ENCODE measurements at regions not wholly inside any gene's neighbourhood (a gene's known extent, or its start where the extent isn't known, plus 50 kb on each side); places are given as distances from the start of the nearest gene placed in this dataset.
"Not testable (repeated sequence)": the region's sequence is repeated elsewhere in the genome, so short reads cannot be mapped to it uniquely, and the experiment has no call there.

DNA sequence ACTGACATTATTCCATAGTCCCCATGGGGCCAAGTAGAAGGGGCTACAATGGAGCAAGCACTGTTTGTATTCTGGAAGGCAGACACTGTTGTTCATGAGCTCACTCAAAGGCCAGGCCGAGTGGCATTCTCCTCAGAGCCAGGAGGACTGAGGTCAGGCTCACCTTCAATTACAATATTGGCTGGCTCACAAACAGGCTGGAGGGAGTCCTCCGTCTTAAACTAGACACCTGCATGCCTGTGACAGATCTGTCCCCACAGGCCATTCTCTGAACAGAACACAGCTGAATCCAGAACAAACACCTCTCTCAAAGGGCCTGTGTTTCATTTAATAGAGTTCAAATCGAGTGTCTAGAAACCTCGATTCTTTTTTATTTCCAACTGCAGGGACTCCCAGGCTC is 347.4 kb upstream of the PPP2R3A start:
- no peak overlapping the region for H3K4me3 ChIP-seq (ENCODE audit: low read depth, low read length)
- DNase-seq (ENCODE audit: low read depth), result no peak

- no peak overlapping the region for H3K4me3 ChIP-seq (ENCODE audit: low read depth, low read length)
- DNase-seq (ENCODE audit: low read depth), result no peak
Observed at GRCh38 chr3:135621184-135621920, 344.2 kb upstream of the PPP2R3A start.

GRCh38 chr3:135622215-135622614 is 343.3 kb upstream of the PPP2R3A start:
- no peak overlapping the region for H3K4me3 ChIP-seq (ENCODE audit: low read depth, low read length)
- no peak for DNase-seq (ENCODE audit: low read depth)

GRCh38 chr3:135622656-135623055 is 342.9 kb upstream of the PPP2R3A start:
- DNase-seq (ENCODE audit: low read depth), result no peak
- H3K4me3 ChIP-seq (ENCODE audit: low read depth, low read length), result no peak overlapping the region

DNA sequence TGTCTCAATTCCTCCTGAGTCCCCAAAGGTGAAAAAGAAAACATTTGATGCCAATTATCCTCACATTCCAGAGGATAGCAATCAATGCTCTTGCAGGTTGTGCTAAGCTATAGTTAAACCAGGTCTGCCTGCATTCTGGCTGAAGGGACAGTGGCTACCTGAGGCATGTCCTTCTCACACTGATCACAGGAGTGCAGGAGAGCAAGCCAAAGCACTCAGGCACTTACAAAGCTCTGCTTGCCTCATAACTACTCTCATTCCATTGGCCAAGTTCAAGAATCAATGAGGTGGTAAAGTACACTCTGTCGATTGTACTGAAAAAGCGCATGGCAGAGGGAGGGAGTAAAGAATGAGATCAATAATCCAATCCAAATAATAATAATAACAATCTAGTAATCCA is 342.0 kb upstream of the PPP2R3A start:
- H3K4me3 ChIP-seq (ENCODE audit: low read depth, low read length), result no peak overlapping the region
- no peak for DNase-seq (ENCODE audit: low read depth)

- no peak overlapping the region for H3K4me3 ChIP-seq (ENCODE audit: low read depth, low read length)
- no peak for DNase-seq (ENCODE audit: low read depth)
Observed at GRCh38 chr3:135627057-135627456, 338.5 kb upstream of the PPP2R3A start.

- DNase-seq (ENCODE audit: low read depth), result no peak
- no peak overlapping the region for H3K4me3 ChIP-seq (ENCODE audit: low read depth, low read length)
Observed at GRCh38 chr3:135629701-135630408, 335.7 kb upstream of the PPP2R3A start.

DNA sequence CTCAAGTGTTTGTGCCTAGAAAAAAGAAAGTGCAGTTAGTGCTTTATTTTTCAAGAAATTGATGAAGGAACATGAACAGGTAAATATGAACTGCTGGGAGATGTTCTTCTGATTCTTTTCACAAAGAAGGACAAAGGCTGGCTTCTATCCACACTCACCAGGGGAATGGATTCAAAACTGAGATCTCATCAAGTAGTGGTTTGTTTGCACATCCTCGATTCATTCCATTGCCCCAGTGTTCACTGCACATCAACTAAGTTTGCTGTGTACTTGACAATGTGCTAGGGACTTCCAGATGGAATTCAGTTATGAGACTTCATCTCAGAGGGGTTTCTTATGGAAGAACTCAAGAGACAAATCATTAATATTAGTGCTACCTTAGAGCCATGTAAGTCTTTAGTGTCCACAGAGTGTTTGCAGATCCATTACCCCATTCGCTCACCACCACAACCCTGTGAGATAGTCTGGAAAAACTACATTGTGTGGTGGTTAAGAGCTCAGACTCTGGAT is 332.9 kb upstream of the PPP2R3A start:
- H3K4me3 ChIP-seq (ENCODE audit: low read depth, low read length), result no peak overlapping the region
- no peak for DNase-seq (ENCODE audit: low read depth)

GRCh38 chr3:135633078-135633477 is 332.4 kb upstream of the PPP2R3A start:
- H3K4me3 ChIP-seq (ENCODE audit: low read depth, low read length), result no peak overlapping the region
- no peak for DNase-seq (ENCODE audit: low read depth)

DNA sequence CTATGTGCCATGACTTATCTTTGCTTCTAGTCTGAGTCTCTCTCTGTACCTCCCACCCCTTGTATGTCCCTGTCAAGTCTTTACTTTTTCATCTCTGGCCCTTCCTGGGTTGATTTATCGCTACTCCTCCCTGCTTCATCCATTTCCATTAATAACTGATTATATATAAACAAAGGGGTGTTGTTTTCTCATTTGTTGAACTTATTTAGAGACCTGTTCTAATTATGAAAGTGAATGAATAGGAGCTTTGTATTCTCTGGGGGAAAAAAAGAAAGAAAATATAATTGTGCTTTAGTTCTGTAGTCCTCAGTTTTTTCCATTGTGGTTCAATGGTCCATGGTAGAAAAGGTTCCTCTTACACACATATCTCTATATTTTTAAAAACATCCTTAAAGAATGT is 328.9 kb upstream of the PPP2R3A start:
- no peak for DNase-seq (ENCODE audit: low read depth)

GRCh38 chr3:135637013-135637412 is 328.5 kb upstream of the PPP2R3A start:
- no peak overlapping the region for H3K4me3 ChIP-seq (ENCODE audit: low read depth, low read length)

More for the DNA sequence above, 328.9 kb upstream of the PPP2R3A start:
- H3K4me3 ChIP-seq (ENCODE audit: low read depth, low read length), result no peak overlapping the region

DNA sequence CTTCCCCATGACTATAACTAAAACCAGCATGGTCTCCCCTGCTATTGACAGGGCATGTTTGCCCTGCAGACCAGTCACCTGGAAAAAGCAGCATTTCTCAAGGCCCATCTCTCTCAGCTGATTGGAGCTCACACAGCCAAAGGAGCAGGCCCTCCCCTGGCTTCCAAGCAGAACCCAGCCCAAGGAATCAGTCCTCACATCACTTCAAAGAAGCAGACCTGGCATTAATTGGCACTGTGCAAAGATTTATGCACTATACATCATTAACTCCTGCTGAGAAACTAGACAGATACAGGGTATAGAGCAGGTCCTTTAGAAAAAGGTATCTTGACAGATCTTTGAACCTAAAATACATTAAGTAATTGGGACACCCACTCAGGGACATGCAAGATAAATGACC is 323.8 kb upstream of the PPP2R3A start:
- DNase-seq (ENCODE audit: low read depth), result no peak
- H3K4me3 ChIP-seq (ENCODE audit: low read depth, low read length), result no peak overlapping the region

More at GRCh38 chr3:135637013-135637412, 328.5 kb upstream of the PPP2R3A start:
- no peak for DNase-seq (ENCODE audit: low read depth)

DNA sequence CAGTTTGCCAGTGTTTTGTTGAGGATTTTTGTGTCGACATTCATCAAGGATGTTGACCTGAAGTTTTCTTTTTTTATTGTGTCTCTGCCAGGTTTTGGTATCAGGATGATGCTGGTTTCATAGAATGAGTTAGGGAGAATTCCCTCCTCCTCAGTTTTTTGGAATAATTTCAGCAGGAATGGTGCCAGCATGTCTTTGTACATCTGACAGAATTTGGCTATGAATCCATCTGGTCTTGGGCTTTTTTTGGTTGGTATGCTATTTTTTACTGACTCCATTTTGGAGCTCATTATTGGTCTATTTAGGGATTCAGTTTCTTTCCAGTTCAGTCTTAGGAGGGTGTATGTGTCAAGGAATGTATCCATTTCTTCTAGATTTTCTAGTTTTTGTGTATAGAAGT is 320.0 kb upstream of the PPP2R3A start:
- DNase-seq (ENCODE audit: low read depth), result no peak
- H3K4me3 ChIP-seq (ENCODE audit: low read depth, low read length), result no peak overlapping the region

DNA sequence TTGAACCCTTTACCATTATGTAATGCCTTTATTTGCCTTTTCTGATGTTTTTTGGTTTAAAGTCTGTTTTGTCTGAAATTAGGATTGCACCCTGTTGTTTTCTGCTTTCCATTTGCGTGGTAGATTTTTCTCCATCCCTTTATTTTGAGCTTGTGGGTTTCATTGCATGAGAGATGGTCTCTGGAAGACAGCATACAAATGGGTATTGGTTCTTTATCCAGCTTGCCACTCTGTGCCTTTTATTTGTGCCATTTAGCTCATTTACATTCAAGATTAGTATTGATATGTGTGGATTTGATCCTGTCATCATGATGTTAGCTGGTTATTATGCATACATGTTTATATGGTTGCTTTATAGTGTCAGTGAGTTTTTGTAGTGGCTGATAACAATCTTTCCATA is 318.7 kb upstream of the PPP2R3A start:
- no peak for DNase-seq (ENCODE audit: low read depth)

DNA sequence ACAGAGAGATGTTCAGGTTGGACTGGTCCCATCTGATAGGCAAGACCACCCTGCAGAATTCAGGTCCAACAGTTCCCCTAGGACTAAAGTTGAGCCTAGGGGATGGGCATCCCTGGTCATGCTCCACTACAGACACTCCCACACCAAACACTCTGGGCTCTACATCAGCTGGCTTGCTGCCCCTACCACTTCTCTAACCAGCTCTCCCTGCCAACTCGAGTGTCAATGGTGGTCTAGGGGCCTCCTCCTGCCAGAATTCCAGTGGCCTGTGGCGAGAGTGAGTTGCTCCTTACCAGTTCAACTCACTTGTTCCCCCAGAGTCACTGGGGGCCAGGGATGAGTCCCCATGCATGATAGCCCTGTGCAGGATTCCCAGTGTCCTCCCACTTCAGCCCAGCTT is 316.2 kb upstream of the PPP2R3A start:
- no peak for DNase-seq (ENCODE audit: low read depth)
- no peak overlapping the region for H3K4me3 ChIP-seq (ENCODE audit: low read depth, low read length)

More for the DNA sequence above, 318.7 kb upstream of the PPP2R3A start:
- H3K4me3 ChIP-seq (ENCODE audit: low read depth, low read length), result no peak overlapping the region

GRCh38 chr3:135650309-135650708 is 315.2 kb upstream of the PPP2R3A start:
- no peak for DNase-seq (ENCODE audit: low read depth)
- H3K4me3 ChIP-seq (ENCODE audit: low read depth, low read length), result no peak overlapping the region

GRCh38 chr3:135652388-135652787 is 313.1 kb upstream of the PPP2R3A start:
- H3K4me3 ChIP-seq (ENCODE audit: low read depth, low read length), result no peak overlapping the region
- DNase-seq (ENCODE audit: low read depth), result no peak

DNA sequence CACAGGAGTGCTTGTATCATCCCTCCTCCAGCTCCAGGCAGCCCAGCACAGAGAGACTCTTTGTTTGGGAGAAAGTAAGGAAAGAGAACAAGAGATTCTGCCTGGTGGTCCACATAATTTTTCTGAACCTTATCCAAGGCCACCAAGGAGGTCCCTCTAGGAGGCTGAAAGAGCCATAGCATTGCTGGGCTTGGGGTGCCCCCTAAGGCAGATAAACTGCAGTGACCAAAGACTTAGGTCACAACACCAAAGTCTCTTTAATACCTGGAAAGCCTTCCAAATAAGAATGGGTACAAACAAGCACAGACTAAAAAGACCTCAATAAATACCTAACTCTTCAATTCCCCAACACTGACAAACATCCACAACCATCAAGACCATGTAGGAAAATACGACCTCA is 310.2 kb upstream of the PPP2R3A start:
- no peak for DNase-seq (ENCODE audit: low read depth)
- no peak overlapping the region for H3K4me3 ChIP-seq (ENCODE audit: low read depth, low read length)

GRCh38 chr3:135658451-135658850 is 307.1 kb upstream of the PPP2R3A start:
- not testable (repeated sequence) for DNase-seq (ENCODE audit: low read depth); H3K4me3 ChIP-seq (ENCODE audit: low read depth, low read length)

DNA sequence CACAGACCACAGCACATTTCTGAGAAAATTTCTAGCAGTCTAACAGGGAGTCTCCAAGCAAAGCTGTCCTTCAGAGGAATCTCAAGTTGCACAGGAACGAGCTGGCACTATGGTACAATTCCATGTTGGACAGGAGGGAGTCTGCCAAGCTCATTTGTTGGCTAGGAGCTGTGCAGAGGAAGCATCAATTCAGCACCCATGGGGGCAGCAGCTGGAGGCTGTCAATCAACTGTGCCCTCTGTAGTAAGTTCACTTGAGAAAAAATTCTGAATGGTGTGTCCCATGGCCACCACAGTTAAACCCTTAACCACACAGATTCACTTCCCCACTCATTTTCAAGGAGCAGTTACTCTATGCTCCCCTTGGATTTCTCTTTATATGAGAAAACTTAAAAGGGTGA is 298.5 kb upstream of the PPP2R3A start:
- no peak overlapping the region for H3K4me3 ChIP-seq (ENCODE audit: low read depth, low read length)
- DNase-seq (ENCODE audit: low read depth), result no peak

- DNase-seq (ENCODE audit: low read depth), result no peak
- no peak overlapping the region for H3K4me3 ChIP-seq (ENCODE audit: low read depth, low read length)
Observed at GRCh38 chr3:135674508-135674907, 291.0 kb upstream of the PPP2R3A start.
